OCI-LY3 (cell line): ENCODE measurements at regions not wholly inside any gene's neighbourhood (a gene's known extent, or its start where the extent isn't known, plus 50 kb on each side); places are given as distances from the start of the nearest gene placed in this dataset.

Experiments
- CTCF ChIP-seq: fragments of 200-600, 300-600 bp; sonication (generic); IDR thresholded peaks from 2 replicates; pipeline ENCODE4 v1.5.1; 2014; ENCODE audit warnings: antibody characterized with exemption, low read length, low read depth
- EZH2phosphoT487 ChIP-seq: fragments of 200-600 bp; shearing (Covaris generic); IDR thresholded peaks from 2 replicates; pipeline ENCODE4 v1.6.1; 2018; ENCODE audit warnings: antibody characterized with exemption, mixed run types, low read depth

- TF ChIP-seq CTCF, result no peak
- TF ChIP-seq EZH2phosphoT487, result no peak
Observed at GRCh38 chr2:56582570-56582969, 398.8 kb downstream of the CCDC85A start.
